NCI-H446 treated with DMSO at 0.1 percent for 48 hours (cell line): ENCODE measurements at regions not wholly inside any gene's neighbourhood (a gene's known extent, or its start where the extent isn't known, plus 50 kb on each side); places are given as distances from the start of the nearest gene placed in this dataset.

ENCODE experiments used
- DNase-seq: peaks from one replicate; lab custom pipeline; 2025; lab: John Stamatoyannopoulos, UW

GRCh38 chr20:54272901-54273488, 65.1 kb downstream of the PFDN4 start:
- DNase-seq, result no peak

DNA sequence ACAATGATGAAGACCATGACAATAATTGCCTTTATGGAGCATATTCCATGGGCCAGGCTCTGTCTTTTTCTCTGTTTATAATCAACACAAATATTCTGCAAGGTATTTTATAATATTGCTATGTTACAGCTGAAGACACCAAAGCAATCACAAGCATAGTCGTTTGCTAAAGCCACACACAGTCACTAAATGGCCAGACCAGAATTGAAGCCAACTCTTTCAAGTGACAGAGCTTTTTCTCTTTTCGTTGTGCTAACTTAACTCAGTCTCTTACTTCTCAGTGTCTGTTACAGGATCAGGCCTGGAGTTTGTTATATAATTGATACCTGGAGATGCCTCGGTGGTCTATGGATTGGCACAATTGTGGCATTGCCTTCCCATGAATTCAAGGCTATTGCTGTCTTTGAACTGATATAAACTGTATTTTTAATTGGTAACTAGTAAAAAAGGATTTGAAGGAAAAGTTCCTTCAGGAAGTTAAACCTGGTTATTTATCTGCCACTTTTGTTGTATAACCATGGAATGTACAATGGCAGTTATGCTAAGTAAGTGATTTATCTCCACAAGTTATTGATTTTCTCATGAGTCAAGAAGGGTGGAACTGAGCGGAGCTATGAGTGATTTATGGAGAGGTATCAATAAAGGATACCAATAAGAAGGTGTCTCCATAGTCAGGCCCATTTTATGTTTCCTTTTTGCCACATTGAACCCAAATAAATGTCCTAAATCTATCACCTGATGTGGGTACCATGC, 67.6 kb downstream of the PFDN4 start:
- DNase-seq, result no peak

- DNase-seq, result no peak
These were observed 68.8 kb downstream of the PFDN4 start for GRCh38 chr20:54276577-54277169.

- no peak for DNase-seq
These were observed 70.4 kb downstream of the PFDN4 start for GRCh38 chr20:54278262-54278661.

GRCh38 chr20:54282625-54283024, 74.7 kb downstream of the PFDN4 start:
- no peak for DNase-seq

DNA sequence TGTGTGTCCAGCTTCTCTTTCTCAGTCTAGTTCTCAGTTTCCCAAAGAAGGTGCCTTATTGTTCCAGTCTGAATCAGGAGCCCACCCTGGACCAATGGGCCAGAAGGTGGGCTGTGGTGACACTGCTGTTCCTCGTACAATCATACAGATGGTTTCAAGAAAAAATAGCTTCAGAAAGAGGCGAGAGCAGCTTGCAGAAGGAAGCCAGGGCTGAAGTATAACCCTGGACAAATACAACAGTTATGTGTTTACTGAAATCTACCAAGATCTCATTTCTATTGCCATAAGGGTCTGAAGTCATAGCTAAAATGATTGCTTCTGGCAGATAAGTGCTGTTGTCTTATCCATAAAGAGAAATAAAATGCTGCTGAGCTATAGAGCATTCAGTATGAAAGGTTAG, 75.4 kb downstream of the PFDN4 start:
- no peak for DNase-seq

DNA sequence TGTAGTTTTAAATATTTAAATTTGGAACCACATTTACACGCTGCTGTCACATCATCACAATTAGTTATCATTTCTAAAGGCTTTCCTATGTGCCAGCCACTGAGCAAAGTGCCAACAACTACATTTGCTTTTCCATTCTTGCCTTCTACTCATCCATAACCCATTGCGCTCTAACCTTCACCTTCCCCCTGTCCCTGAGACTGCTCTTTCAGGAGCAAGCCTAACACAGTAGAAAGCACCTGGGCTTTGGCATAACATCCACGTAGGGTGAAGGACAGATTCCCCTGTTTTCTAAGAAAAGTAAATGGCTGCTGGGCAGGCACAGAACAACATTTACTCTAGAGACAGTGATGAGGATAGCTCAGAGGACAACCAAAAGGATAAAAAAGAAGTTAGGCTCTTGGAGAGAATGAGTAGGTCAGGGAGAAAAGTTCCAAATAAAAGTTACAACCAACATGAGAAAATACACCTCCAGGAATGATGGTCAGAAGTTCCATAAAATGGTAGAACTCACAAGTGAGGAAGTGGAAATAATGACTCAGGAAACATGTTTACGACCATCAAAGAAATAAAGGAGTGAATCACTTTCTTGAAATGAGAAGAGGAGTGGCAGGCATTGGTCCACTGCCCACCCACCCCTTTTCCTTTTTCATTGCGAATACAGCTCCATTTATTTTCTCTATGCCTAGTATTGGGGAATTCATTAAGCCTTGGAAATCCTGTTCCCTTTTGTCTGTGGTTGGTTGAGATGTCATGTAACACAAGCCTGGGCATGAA, 77.2 kb downstream of the PFDN4 start:
- DNase-seq, result no peak

DNA sequence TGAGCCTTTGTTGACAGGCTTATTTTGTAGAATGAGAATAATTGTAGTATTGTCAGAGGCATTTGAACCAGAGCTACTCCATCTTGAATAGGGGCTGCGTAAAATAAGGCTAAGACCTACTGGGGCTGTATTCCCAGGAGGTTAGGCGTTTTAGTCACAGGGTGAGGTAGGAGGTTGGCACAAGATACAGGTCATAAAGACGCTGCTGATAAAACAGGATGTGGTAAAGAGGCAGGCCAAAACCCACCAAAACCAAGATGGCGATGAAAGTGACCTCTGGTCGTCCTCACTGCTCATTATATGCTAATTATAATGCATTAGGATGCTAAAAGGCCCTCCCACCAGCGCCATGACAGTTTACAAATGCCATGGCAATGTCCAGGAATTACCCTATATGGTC, 82.7 kb downstream of the PFDN4 start:
- DNase-seq, result no peak

DNA sequence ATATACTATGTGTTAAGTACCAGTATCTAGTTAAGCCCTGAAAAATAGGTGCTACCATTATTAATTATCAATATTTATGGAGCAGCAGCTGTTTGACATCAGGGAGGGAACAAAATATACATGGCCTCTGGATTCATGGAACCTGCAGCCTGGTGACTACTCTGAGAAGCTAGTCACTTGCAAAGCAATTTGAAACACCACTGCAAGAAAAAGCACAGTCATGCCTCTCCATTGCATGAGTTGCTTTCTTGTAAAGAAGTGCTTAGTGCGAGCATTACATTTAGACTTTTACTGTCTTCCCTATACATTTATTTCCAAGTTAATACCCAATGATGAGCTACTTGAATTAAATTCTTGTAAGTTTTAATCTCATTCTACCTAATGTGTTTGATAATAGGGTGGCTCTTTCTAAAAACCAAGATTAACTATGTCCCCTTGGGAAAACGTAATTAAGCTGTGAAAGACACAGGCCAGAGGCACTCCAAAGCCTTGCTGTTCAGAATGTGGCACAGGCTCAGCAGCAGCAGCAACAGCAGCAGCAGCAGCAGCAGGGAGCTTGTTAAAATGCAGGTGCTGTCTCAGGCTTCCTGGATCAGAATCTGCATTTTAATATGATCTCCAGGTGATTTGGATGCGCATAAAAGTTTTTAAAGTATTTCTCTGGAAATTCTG, 83.6 kb downstream of the PFDN4 start:
- no peak for DNase-seq

DNA sequence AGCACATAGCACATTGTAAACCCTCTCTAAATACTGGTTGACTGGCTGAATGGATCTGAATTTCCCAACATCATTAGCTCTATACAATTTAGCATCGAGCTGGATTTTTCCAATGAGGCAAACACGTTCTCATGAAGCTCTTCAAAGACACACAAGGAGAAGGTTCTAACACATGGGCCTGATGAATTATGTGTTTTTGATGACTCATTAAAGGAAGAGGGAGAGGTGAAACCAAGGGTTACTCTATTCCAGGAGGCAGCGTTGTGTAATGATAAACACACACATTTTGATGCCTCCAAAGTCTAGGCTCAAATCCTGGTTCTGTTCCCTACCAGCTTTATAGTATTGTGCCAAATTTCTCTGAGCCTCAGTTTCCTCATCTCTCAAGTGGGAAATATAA, 84.3 kb downstream of the PFDN4 start:
- DNase-seq, result no peak

DNA sequence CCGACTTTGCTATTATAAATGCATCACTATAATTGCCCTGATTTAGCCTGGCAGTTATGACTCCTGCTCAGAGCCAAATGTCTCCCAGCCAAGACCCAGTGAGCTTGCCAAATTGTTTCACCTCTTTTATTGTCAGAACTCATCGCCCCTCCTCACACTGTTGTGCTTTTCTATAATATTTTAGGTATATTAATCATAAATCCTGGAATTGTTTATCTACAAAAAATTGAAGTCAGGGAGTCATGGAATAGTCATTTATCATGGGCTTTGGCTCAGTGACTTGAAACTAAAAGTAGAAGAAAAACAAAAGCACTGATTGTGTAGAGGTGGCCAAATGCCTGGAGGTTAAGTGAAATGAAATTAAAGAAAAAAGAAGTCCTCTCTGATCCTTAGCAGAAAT, 85.6 kb downstream of the PFDN4 start:
- DNase-seq, result peak; percentile 22

GRCh38 chr20:54294094-54294493, 86.2 kb downstream of the PFDN4 start:
- no peak for DNase-seq

GRCh38 chr20:54295686-54296085, 87.8 kb downstream of the PFDN4 start:
- DNase-seq, result no peak

DNA sequence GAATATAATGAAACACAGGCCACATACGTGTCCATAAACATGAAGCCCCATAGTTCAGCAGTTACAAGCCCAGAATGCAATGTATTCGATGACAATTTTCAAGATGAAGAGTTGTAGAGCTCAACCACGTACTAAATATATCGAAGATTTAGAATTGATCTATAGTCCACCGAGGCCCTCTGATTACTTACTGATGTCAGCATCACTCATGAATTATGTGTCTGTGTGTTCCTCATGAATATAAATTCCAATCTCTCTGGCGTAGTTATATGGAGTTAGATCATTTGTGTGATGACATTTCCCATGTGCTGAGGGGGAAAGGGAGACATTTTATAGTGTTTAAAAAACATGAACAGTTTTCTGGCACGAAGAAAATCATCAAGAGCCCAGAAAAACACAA, 97.5 kb downstream of the PFDN4 start:
- no peak for DNase-seq

GRCh38 chr20:54306985-54307710, 99.3 kb downstream of the PFDN4 start:
- no peak for DNase-seq

- no peak for DNase-seq
These were observed 100.9 kb downstream of the PFDN4 start for GRCh38 chr20:54308804-54309203.

DNA sequence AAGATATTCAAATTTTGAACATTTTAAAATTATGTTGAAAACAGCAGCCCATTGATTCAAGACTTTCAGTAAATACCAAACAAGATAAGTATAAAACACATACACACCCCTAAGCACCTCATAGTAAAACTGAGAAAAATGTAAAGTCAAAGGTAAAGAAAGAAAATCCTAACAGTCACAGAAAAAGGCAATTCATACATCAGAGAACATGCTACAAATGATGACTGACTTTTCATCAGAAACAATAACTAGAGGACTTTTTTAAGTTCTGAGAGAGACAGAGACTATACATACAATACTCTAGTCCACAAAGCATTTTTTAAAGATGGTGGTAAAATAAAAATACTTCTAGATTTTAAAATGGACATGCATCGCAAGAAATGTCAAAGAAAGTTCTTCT, 111.0 kb downstream of the PFDN4 start:
- DNase-seq, result no peak

GRCh38 chr20:54320148-54320607, 112.3 kb downstream of the PFDN4 start:
- no peak for DNase-seq

DNA sequence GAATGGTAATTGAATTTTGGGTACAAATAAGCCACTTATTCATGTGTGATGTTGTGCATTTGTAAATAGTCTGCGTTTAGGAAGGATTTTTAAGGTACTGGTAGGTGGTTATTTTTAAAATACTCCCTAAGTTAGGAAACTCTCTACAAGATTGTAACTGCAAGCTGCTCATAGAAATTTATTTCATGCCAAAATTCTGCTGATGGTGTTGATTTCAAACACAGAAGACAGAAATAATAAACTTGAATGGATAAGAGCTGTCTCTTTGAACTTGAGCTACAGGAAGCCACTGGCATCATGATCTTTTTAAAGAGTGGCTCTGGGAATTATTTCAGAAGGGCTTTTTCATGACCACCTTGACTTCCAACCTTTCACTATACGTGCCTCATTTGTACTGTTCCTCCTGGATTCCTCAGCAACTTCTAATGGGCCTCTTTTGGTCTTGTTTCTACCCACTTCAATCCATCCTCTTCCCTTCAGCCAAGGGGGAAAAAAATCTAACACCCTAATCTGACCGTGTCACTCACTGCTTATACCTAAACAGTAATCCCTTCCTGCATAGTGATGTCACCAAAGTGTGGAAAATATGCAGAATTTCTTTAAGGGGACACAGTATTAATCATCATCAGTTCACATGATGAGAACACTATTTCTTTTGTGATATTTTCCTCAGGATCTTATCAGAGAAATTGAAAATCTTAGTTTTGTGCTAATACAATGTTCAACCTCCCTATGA, 113.6 kb downstream of the PFDN4 start:
- DNase-seq, result no peak

GRCh38 chr20:54323227-54323734, 115.4 kb downstream of the PFDN4 start:
- no peak for DNase-seq

DNA sequence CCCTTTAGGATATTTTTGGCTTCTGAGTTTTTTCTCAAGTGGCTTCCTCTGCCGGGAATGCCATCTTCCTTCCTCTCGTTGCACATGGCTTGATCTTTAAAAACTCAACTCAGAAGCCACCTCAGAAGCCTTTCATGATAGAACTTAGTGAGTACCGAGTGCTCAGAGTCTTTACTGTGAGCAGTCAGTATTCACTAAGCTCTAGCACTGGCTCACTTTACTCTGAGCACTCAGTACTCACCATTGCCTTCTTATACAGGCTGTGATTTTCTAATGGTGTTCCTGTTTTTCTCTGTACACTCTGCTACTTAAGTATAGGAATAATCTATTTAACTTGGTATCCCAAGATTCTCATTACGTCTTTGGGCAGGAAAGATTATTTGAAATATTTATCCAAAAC, 116.2 kb downstream of the PFDN4 start:
- DNase-seq, result no peak
